GM18511 (cell line): ENCODE measurements at regions not wholly inside any gene's neighbourhood (a gene's known extent, or its start where the extent isn't known, plus 50 kb on each side); places are given as distances from the start of the nearest gene placed in this dataset.

ENCODE experiments used
- ATAC-seq: cut with Tn5 transposase; IDR thresholded peaks from one replicate; pipeline ENCODE4 v1.9.1; 2021; ENCODE audit warnings: mild to moderate bottlenecking, moderate library complexity; ENCODE audit not compliant: unreplicated experiment

GRCh38 chr1:229883504-229884200 lies 183.4 kb upstream of the GALNT2 start:
- no peak for ATAC-seq

- no peak for ATAC-seq
Observed at GRCh38 chr1:229884765-229885164, 182.3 kb upstream of the GALNT2 start.

DNA sequence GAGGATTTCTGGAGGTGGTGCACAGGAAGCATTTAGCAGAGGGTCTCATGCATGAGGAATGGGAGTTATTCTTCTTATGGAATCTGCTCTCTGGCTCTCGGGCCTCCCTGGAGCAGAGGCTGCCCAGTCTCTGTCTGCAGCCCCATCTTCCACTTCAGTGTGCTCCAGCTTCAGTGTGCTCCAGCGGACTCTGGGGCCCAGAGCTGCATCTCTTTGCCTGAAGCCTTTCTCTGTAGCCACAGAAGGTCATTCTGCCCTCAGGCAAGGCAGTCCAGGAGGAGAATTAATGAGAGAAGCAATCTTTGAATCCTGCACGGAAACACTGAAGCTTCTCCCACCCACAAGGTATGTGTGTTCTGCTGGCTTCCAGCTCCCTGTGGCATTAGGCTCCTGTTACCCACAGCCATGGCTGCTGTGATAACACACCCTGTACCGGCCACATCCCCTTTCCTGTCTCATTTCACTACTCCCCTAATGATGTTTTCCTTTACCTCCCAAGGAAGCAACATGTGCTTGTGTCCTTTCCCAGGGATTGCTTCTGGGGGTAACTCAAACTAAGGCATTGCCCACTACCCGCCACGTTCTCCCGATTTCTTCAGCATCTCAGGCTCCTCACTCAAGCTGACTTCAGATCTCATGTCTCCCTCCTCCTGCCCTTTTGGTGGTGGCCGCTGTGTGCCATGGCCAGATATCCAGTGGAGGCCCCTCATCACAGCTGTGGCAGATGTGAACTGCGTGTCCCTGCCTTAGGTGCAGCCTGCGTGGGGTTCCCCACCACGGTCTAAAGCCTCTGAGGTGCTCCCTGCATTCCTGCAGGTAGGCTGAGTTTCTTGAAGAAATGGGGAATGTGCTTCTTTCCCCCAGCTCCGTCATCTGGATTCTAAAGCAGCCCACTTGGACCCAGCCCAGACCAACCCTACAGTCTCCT lies 181.2 kb upstream of the GALNT2 start:
- no peak for ATAC-seq

DNA sequence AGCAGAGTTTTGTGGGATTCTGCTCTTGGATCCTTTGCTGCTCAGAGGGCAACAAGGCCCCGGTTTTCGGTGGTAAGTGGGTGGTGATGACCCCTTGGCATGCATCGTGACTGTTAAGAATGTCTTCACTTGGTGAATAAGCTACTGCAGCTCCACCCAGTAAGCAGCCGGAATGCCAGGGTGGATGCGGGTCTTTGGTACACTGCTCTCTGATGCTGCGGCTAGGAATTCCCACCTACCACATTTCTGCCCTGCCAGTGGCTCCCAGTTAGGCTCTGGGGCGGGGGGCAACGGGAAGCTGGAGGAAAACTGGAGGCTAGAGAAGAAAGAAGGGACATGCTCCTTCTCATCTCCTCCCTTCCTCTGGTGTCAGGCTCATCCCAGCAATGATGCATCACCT lies 180.4 kb upstream of the GALNT2 start:
- ATAC-seq: no peak

DNA sequence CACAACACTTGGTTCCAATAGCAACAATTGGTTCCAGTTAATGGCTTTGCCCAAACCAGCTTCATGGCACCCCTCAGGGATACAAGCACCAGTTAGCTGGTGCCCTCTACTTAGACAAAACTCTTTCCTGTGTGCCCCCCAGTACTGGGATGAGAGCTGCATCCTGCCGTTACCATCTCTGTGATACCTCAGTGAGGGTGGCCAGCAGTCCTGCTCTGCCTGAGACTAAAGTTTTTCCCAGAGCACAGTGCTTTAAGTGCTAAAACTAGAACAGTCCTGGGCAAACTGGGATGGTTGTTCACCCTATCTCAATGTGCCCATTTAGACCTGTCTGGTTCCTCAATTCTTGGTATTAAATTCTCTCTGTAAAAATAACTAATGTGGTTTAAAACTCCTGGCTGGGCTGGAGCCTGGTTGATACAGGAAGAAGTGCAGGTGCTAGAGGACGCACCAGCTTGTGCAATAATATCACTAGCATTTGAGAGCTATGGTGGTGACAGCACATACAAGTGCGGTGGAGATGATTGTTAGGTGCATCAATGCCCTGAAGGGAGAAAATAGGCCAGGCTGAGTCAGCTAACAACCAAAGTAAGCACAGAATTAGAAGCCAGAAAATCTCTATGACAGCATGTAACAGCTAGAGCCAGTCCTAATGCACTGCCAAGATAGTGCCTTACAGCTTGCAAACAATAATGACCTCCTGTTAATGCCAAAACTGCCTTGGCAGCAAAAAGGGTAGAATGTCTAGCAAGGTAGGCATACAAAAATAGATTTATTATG lies 179.8 kb upstream of the GALNT2 start:
- ATAC-seq: no peak

DNA sequence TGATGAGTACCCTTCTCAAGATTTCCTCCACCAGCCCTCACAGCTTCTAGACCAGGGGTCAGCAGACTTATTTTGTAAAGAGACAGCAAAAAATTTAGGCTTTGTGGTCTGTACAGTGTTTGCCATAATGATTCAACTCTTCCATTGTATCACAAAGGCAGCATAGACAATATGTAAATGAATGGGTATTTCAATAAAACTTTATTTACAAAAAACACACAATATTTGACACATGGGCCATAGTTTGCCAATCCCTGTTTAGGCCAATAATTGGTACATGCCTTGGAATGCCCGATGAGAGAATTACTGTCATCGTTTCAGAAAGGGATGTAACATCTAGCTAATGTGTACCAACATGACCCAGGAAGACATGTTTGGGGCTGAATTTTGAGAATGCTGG lies 178.9 kb upstream of the GALNT2 start:
- ATAC-seq: no peak

DNA sequence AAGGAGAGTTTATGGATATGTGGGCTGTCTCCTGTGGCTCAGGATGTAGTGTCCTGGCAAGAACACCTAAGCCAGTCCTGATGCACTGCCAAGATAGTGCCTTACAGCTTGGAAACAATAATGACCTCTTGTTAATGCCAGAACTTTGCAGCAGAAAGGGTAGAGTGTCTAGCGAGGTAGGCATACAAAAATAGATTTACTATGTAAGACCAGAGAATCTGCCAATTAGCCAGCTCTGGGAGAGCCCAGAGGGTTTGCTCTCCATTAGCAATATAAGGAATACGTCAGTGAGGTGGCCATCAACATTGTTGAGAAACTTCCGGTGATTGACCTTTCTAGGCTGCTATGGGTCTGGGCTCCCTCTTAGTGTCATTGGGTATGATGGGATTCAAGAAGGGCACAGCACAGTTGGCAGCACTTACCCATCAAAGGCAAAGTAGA lies 178.5 kb upstream of the GALNT2 start:
- ATAC-seq: no peak

DNA sequence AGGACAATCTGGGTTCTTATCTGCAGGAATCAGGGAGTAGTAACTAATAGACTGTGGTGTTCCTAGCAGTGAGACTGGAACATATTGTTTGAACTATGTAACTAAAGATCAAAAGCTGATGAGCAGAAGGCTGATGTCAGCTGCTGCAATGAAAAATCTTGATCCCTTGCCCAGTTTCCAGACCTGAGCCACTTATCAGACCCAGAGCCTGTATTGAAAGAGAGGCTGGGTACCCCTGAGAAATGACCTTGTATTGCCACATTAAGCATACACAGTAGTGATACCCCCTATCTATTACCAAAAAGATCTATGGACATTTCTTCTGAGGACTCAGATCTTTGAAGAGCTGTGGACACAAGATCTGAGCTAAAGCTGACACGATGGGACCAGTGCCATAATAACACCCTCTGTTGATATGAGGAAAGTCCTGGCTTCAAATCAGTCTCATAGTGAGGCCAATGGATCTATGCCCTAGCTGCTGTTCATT lies 178.0 kb upstream of the GALNT2 start:
- no peak for ATAC-seq

- no peak for ATAC-seq
Observed at GRCh38 chr1:229891227-229891626, 175.8 kb upstream of the GALNT2 start.

DNA sequence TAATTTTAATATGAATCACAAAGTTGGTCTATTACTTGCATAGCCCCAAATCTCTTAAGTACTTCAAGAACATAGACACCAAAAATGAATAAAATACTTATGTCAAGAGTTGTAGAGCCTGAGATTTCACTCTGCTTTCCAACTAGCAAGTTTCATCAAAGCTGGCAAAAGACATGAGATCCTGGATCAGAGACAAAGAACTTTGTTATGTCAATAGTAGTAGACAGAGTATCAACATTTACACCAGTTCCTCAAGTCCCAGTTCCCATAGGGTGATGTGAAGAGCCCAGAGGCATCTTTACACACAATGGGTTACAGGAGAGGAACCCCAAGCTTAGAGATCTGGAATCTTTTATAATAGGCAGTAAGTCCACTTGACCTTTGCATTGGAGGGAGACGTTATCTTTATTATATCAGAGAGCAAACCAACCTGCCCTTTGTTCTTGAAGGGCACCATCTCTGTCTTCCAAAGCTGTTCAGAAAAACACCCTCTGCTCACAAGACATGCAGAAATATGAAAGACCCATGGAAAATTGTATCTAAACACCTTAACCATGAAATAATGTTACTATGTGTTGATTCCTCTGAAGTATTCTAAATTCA lies 174.4 kb upstream of the GALNT2 start:
- no peak for ATAC-seq

GRCh38 chr1:229893762-229894444 lies 173.1 kb upstream of the GALNT2 start:
- no peak for ATAC-seq

DNA sequence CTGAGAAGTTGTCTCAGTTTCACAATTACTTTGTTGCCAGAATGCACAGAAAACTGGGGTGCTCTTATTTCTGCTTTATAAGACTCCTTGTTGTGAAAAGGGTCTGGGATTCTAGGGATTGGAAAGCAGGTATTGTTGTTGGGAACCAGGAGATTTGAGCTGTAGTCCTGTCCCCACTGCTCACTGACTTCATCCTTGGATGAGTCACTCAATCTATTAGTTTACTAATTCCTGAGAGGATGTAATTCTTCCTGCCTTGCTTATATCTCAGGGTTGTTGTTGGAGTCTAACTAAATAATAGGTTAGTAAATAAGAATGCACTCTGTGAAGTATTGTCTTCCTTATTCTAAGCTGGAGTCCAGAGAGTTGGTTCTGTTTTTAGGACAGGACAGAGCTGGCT lies 172.5 kb upstream of the GALNT2 start:
- no peak for ATAC-seq

DNA sequence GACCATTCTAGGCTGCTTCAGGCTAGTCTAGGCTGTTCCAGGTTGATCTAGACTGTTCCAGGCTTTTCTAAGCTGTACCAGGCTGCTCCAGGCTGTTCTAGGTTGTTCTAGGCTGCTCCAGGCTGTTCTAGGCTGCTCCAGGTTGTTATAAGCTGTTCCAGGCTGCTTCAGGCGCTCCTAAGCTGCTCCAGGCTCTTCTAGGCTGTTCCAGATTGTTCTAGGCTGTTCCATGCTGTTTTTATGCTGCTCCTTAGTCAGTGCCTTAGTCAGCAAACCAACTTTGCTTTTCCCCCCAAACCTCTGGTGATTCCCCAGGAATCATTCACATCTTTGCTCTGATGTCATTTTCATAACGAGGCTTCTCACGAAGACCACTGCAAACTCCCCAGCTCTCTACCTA lies 171.4 kb upstream of the GALNT2 start:
- no peak for ATAC-seq

- ATAC-seq: no peak
Observed at GRCh38 chr1:229896306-229896705, 170.7 kb upstream of the GALNT2 start.

GRCh38 chr1:229896861-229897260 lies 170.2 kb upstream of the GALNT2 start:
- ATAC-seq: no peak

- ATAC-seq: no peak
Observed at GRCh38 chr1:229897501-229897900, 169.5 kb upstream of the GALNT2 start.

GRCh38 chr1:229900220-229900619 lies 166.8 kb upstream of the GALNT2 start:
- ATAC-seq: no peak

DNA sequence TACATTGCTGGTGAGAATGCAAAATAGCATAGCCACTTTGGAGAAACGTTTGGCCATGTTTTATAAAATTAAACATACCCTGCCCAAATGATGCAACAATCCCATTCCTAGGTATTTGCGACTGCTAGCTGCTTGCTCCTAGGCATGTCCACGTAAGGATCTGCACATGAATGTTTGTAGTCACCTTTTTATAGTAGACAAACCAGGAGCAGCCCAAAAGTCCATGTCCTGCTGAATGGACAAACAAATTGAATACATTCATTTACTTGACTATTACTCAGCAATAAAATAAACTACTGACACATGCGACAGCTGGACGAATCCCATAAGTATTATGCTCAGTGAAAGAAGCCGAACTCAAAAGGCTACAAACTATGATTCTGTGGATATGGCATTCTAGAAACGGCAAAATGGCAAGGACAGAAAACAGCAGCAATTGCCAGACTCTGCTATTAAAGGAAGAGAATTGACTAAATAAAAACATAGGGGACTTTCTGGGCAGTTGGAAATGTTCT lies 161.9 kb upstream of the GALNT2 start:
- ATAC-seq: no peak

- ATAC-seq: no peak
Observed at GRCh38 chr1:229905652-229906051, 161.4 kb upstream of the GALNT2 start.
